ENCODE measurements at regions not wholly inside any gene's neighbourhood (a gene's known extent, or its start where the extent isn't known, plus 50 kb on each side); places are given as distances from the start of the nearest gene placed in this dataset.

GRCh38 chr3:5813521-5813920, 626.0 kb downstream of the EDEM1 start:
- Histone ChIP-seq H3K9me3 (replicated peaks; ENCODE audit: insufficient read depth, low read length) (no peaks in the 10 kb centered on the region), H3K4me1 (ENCODE audit: low read length) (no peaks in the 10 kb centered on the region), H3F3A (ENCODE audit: insufficient read depth, low read length) (no peaks in the 10 kb centered on the region), H2AFZ (ENCODE audit: low read length) (no peak overlapping the region), H3K4me3 (ENCODE audit: low read length) (no peak overlapping the region), H3K27ac (ENCODE audit: low read length) (no peak overlapping the region), H3K9me2 (replicated peaks; ENCODE audit: insufficient read depth, low read length) (no peaks in the 10 kb centered on the region), H3K9ac (ENCODE audit: low read length) (no peak overlapping the region), H3K27me3 (replicated peaks; ENCODE audit: insufficient read depth, low read length) (no peaks in the 10 kb centered on the region), H4K20me1 (ENCODE audit: insufficient read depth, low read length) (no peaks in the 10 kb centered on the region), H3K36me3 (replicated peaks; ENCODE audit: insufficient read depth, low read length) (no peaks in the 10 kb centered on the region), H3K4me2 (ENCODE audit: low read depth, low read length) (no peak overlapping the region), H3K79me2 (ENCODE audit: low read length) (no peaks in the 10 kb centered on the region)
- TF ChIP-seq EZH2phosphoT487 (IDR thresholded peaks at IDR 0.05; ENCODE audit: low read length) = no peak
- no peak for TF ChIP-seq EZH2 (optimal IDR thresholded peaks at IDR 0.05; ENCODE audit: low read depth, low read length)
- TF ChIP-seq CTCF (IDR thresholded peaks at IDR 0.05; ENCODE audit: low read length) = no peak
- DNase-seq = no peak

DNA sequence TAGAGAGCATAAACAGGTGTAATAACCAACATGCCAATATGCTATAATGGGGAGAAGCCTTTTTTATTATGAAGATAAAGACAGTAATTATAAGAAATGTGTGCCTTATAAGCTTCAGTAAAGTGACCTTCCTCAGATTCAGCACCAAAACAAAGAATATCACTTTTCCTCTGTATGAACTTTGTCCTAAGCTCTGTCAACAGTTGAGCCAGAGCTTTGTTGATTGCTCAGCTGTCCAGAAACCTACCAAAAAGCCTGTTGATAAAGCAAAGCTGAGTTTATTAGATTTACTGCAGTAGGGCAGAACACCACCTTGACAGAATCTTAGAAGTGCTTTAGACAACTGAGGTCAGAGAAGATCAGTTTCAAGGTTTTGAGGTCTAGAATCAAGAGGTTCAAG, 635.3 kb downstream of the EDEM1 start:
- DNase-seq = no peak
- no peak overlapping the region for H3K4me3 ChIP-seq (ENCODE audit: low read length)
- H2AFZ ChIP-seq (ENCODE audit: low read length) = no peak overlapping the region
- H4K20me1 ChIP-seq (ENCODE audit: insufficient read depth, low read length) = no peaks in the 10 kb centered on the region
- no peaks in the 10 kb centered on the region for H3K9me3 ChIP-seq (replicated peaks; ENCODE audit: insufficient read depth, low read length)
- H3K27ac ChIP-seq (ENCODE audit: low read length) = no peak overlapping the region
- no peaks in the 10 kb centered on the region for H3F3A ChIP-seq (ENCODE audit: insufficient read depth, low read length)
- no peaks in the 10 kb centered on the region for H3K4me1 ChIP-seq (ENCODE audit: low read length)
- no peak overlapping the region for H3K4me2 ChIP-seq (ENCODE audit: low read depth, low read length)
- no peak overlapping the region for H3K9ac ChIP-seq (ENCODE audit: low read length)
- no peaks in the 10 kb centered on the region for H3K36me3 ChIP-seq (replicated peaks; ENCODE audit: insufficient read depth, low read length)
- H3K27me3 ChIP-seq (replicated peaks; ENCODE audit: insufficient read depth, low read length) = no peaks in the 10 kb centered on the region
- no peaks in the 10 kb centered on the region for H3K9me2 ChIP-seq (replicated peaks; ENCODE audit: insufficient read depth, low read length)
- TF ChIP-seq EZH2phosphoT487 (IDR thresholded peaks at IDR 0.05; ENCODE audit: low read length) (no peak), EZH2 (optimal IDR thresholded peaks at IDR 0.05; ENCODE audit: low read depth, low read length) (no peak), CTCF (IDR thresholded peaks at IDR 0.05; ENCODE audit: low read length) (no peak)
- no peaks in the 10 kb centered on the region for H3K79me2 ChIP-seq (ENCODE audit: low read length)

GRCh38 chr3:5826467-5826866, 639.0 kb downstream of the EDEM1 start:
- no peak overlapping the region for H3K4me3 ChIP-seq (ENCODE audit: low read length)
- no peaks in the 10 kb centered on the region for H3K36me3 ChIP-seq (replicated peaks; ENCODE audit: insufficient read depth, low read length)
- H2AFZ ChIP-seq (ENCODE audit: low read length) = no peak overlapping the region
- H3K79me2 ChIP-seq (ENCODE audit: low read length) = no peaks in the 10 kb centered on the region
- no peak overlapping the region for H3K27ac ChIP-seq (ENCODE audit: low read length)
- no peaks in the 10 kb centered on the region for H3K9me3 ChIP-seq (replicated peaks; ENCODE audit: insufficient read depth, low read length)
- H3F3A ChIP-seq (ENCODE audit: insufficient read depth, low read length) = no peaks in the 10 kb centered on the region
- no peak overlapping the region for H3K4me2 ChIP-seq (ENCODE audit: low read depth, low read length)
- no peaks in the 10 kb centered on the region for H3K4me1 ChIP-seq (ENCODE audit: low read length)
- no peaks in the 10 kb centered on the region for H4K20me1 ChIP-seq (ENCODE audit: insufficient read depth, low read length)
- H3K9me2 ChIP-seq (replicated peaks; ENCODE audit: insufficient read depth, low read length) = no peaks in the 10 kb centered on the region
- H3K27me3 ChIP-seq (replicated peaks; ENCODE audit: insufficient read depth, low read length) = no peaks in the 10 kb centered on the region
- no peak for DNase-seq
- no peak for TF ChIP-seq CTCF (IDR thresholded peaks at IDR 0.05; ENCODE audit: low read length)
- no peak for TF ChIP-seq EZH2phosphoT487 (IDR thresholded peaks at IDR 0.05; ENCODE audit: low read length)
- TF ChIP-seq EZH2 (optimal IDR thresholded peaks at IDR 0.05; ENCODE audit: low read depth, low read length) = no peak
- H3K9ac ChIP-seq (ENCODE audit: low read length) = no peak overlapping the region
